Trophoblast cell (in vitro differentiated cells and primary cell): ENCODE measurements at regions not wholly inside any gene's neighbourhood (a gene's known extent, or its start where the extent isn't known, plus 50 kb on each side); places are given as distances from the start of the nearest gene placed in this dataset.

ENCODE experiments used
- DNase-seq, 2 donors: peaks; one replicate each; pipeline ENCODE4 v3.0.0-alpha.2; 2016
- H2AFZ ChIP-seq: 2 replicates; pipeline ENCODE4 v1.6.1; 2013; ENCODE audit warnings: low read length, moderate library complexity, mild to moderate bottlenecking; ENCODE audit not compliant: insufficient read depth, poor library complexity
- H2AK5ac ChIP-seq: 2 replicates; pipeline ENCODE4 v1.6.1; 2013; ENCODE audit warnings: mild to moderate bottlenecking, low read length
- H2BK120ac ChIP-seq: 2 replicates; pipeline ENCODE4 v1.6.1; 2013; ENCODE audit warnings: low read length, mild to moderate bottlenecking, moderate library complexity; ENCODE audit not compliant: insufficient read depth, poor library complexity
- H2BK12ac ChIP-seq: 2 replicates; pipeline ENCODE4 v1.6.1; 2013; ENCODE audit warnings: mild to moderate bottlenecking, low read length, moderate library complexity
- H2BK5ac ChIP-seq: 2 replicates; pipeline ENCODE4 v1.6.1; 2013; ENCODE audit warnings: low read length, low read depth, moderate library complexity, mild to moderate bottlenecking; ENCODE audit not compliant: poor library complexity
- H3K14ac ChIP-seq: 2 replicates; pipeline ENCODE4 v1.6.1; 2013; ENCODE audit warnings: mild to moderate bottlenecking, low read length
- H3K18ac ChIP-seq: 2 replicates; pipeline ENCODE4 v1.6.1; 2013; ENCODE audit warnings: mild to moderate bottlenecking, low read length
- H3K23ac ChIP-seq: 2 replicates; pipeline ENCODE4 v1.6.1; 2013; ENCODE audit warnings: low read length
- H3K27ac ChIP-seq: 2 replicates; pipeline ENCODE4 v1.5.1; 2013; ENCODE audit warnings: low read depth, mild to moderate bottlenecking, inconsistent platforms, low read length, moderate library complexity
- H3K27me3 ChIP-seq: 2 replicates; pipeline ENCODE4 v1.6.1; 2013; ENCODE audit warnings: inconsistent platforms, mild to moderate bottlenecking, low read length, moderate library complexity; ENCODE audit not compliant: insufficient read depth
- H3K36me3 ChIP-seq, 2 experiments: 1 replicate in 1 of 2; 2 replicates in 1 of 2; pipeline ENCODE4 v1.6.1; 2013; ENCODE audit warnings: low read length in 2 of 2, mild to moderate bottlenecking in 2 of 2, moderate library complexity in 1 of 2; ENCODE audit not compliant: insufficient read depth in 2 of 2, control insufficient read depth in 1 of 2
- H3K4ac ChIP-seq: 2 replicates; pipeline ENCODE4 v1.6.1; 2013; ENCODE audit warnings: low read depth, mild to moderate bottlenecking, low read length, moderate library complexity
- H3K4me1 ChIP-seq, 2 experiments: 1 replicate in 1 of 2; 2 replicates in 1 of 2; pipeline ENCODE4 v1.6.1; 2013; ENCODE audit warnings: low read length in 2 of 2, mild to moderate bottlenecking in 2 of 2, moderate library complexity in 1 of 2; ENCODE audit not compliant: insufficient read depth in 2 of 2, control insufficient read depth in 1 of 2
- H3K4me2 ChIP-seq: 2 replicates; pipeline ENCODE4 v1.6.1; 2013; ENCODE audit warnings: inconsistent platforms, mild to moderate bottlenecking, low read length, moderate library complexity
- H3K4me3 ChIP-seq: 2 replicates; pipeline ENCODE4 v1.5.1; 2013; ENCODE audit warnings: mild to moderate bottlenecking, low read depth, low read length, inconsistent platforms
- H3K79me1 ChIP-seq: one replicate; pipeline ENCODE4 v1.6.1; 2013; ENCODE audit warnings: low read length
- H3K79me2 ChIP-seq: 2 replicates; pipeline ENCODE4 v1.6.1; 2013; ENCODE audit warnings: low read length, mild to moderate bottlenecking; ENCODE audit not compliant: control insufficient read depth, insufficient read depth, poor library complexity
- H3K9ac ChIP-seq: 2 replicates; pipeline ENCODE4 v1.6.1; 2013; ENCODE audit warnings: mild to moderate bottlenecking, low read length
- H3K9me3 ChIP-seq: 2 replicates; pipeline ENCODE4 v1.6.1; 2013; ENCODE audit warnings: low read depth, mild to moderate bottlenecking, control low read depth, inconsistent platforms, low read length; ENCODE audit not compliant: insufficient read depth
- H4K12ac ChIP-seq: 2 replicates; pipeline ENCODE4 v1.6.1; 2013; ENCODE audit warnings: low read depth, mild to moderate bottlenecking, low read length, moderate library complexity
- H4K8ac ChIP-seq: 2 replicates; pipeline ENCODE4 v1.6.1; 2013; ENCODE audit warnings: low read depth, mild to moderate bottlenecking, low read length, moderate library complexity
- H4K91ac ChIP-seq: one replicate; pipeline ENCODE4 v1.6.1; 2013; ENCODE audit warnings: low read depth, mild to moderate bottlenecking, low read length, moderate library complexity
- WGBS: extraction: QIAGEN DNeasy Blood & Tissue Kit; methylation state at CpG from one replicate; pipeline ENCODE4 v1.1.7; 2013; ENCODE audit warnings: missing lambda C conversion rate; ENCODE audit not compliant: insufficient read length, insufficient coverage; ENCODE audit errors: extremely low coverage; 5-methylcytosine and 5-hydroxymethylcytosine counted together

DNA sequence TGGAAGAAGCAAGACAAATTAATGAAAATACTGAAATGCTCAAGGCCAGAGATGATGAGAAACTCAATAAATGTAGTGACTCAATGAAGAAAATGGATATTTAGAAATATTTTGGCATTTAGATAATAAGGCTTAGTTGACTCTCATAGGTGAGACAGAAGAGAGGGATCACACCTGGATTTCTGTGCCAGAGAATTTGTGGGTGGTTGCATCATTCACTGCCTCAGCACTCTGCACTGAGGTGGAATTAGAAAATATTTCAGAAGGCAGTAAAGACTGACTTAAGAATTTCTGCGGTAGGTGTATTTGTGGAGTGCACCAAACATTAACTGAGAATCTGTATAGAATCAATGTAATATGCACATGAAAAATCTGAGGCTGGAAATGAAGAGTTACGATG lies 848.3 kb upstream of the PCDH9 start:
- no peak overlapping the region for H4K91ac ChIP-seq
- no peaks in the 10 kb centered on the region for H3K79me1 ChIP-seq
- H2AFZ ChIP-seq = no peak overlapping the region
- H3K4me3 ChIP-seq = no peak overlapping the region
- no peak overlapping the region for H2BK12ac ChIP-seq
- H3K14ac ChIP-seq = no peak overlapping the region
- H3K36me3 ChIP-seq = no peaks in the 10 kb centered on the region
- no peak overlapping the region for H2AK5ac ChIP-seq
- H4K8ac ChIP-seq = no peak overlapping the region
- no peaks in the 10 kb centered on the region for H3K9me3 ChIP-seq
- H3K79me2 ChIP-seq = no peaks in the 10 kb centered on the region
- H3K9ac ChIP-seq = no peak overlapping the region
- H3K27ac ChIP-seq = no peak overlapping the region
- no peak overlapping the region for H3K4ac ChIP-seq
- H3K23ac ChIP-seq = no peak overlapping the region
- no peak overlapping the region for H2BK5ac ChIP-seq
- H3K27me3 ChIP-seq = no peaks in the 10 kb centered on the region
- H3K4me2 ChIP-seq = no peak overlapping the region
- no peak overlapping the region for H2BK120ac ChIP-seq
- H4K12ac ChIP-seq = no peak overlapping the region
- WGBS = no CpG with 5 or more reads among the region's 2 CpGs
- no peaks in the 10 kb centered on the region for H3K4me1 ChIP-seq
- no peak for DNase-seq
- no peak overlapping the region for H3K18ac ChIP-seq

- Histone ChIP-seq H4K12ac (no peak overlapping the region), H3K4ac (no peak overlapping the region), H3K23ac (no peak overlapping the region), H3K14ac (no peak overlapping the region), H3K9me3 (no peaks in the 10 kb centered on the region), H2AFZ (no peak overlapping the region), H2BK5ac (no peak overlapping the region), H3K27ac (no peak overlapping the region), H3K4me2 (no peak overlapping the region), H2BK120ac (no peak overlapping the region), H3K18ac (no peak overlapping the region), H3K9ac (no peak overlapping the region), H3K36me3 (no peaks in the 10 kb centered on the region), H2AK5ac (no peak overlapping the region), H3K4me1 (no peaks in the 10 kb centered on the region), H4K91ac (no peak overlapping the region), H3K79me1 (no peaks in the 10 kb centered on the region), H4K8ac (no peak overlapping the region), H3K79me2 (no peaks in the 10 kb centered on the region), H3K4me3 (no peak overlapping the region), H3K27me3 (no peaks in the 10 kb centered on the region), H2BK12ac (no peak overlapping the region)
- DNase-seq = no peak
- no CpG with 5 or more reads among the region's 9 CpGs for WGBS
Observed at GRCh38 chr13:68076046-68076445, 845.9 kb upstream of the PCDH9 start.

- Histone ChIP-seq H2BK12ac (no peak overlapping the region), H3K4me1 (no peaks in the 10 kb centered on the region), H3K79me1 (no peaks in the 10 kb centered on the region), H2AFZ (no peak overlapping the region), H2AK5ac (no peak overlapping the region), H3K27ac (no peak overlapping the region), H3K18ac (no peak overlapping the region), H3K4me2 (no peak overlapping the region), H3K23ac (no peak overlapping the region), H3K9ac (no peak overlapping the region), H4K8ac (no peak overlapping the region), H3K4me3 (no peak overlapping the region), H4K91ac (no peak overlapping the region), H3K36me3 (no peaks in the 10 kb centered on the region), H3K4ac (no peak overlapping the region), H3K9me3 (no peaks in the 10 kb centered on the region), H2BK120ac (no peak overlapping the region), H3K79me2 (no peaks in the 10 kb centered on the region), H2BK5ac (no peak overlapping the region), H3K14ac (no peak overlapping the region), H3K27me3 (no peaks in the 10 kb centered on the region), H4K12ac (no peak overlapping the region)
- no peak for DNase-seq
- WGBS = no CpG with 5 or more reads among the region's 2 CpGs
Observed at GRCh38 chr13:68066879-68067513, 836.9 kb upstream of the PCDH9 start.

- no CpG with 5 or more reads among the region's 4 CpGs for WGBS
- no peak overlapping the region for H2AK5ac ChIP-seq
- no peaks in the 10 kb centered on the region for H3K79me2 ChIP-seq
- no peaks in the 10 kb centered on the region for H3K27me3 ChIP-seq
- no peak overlapping the region for H4K91ac ChIP-seq
- no peak overlapping the region for H2BK12ac ChIP-seq
- no peaks in the 10 kb centered on the region for H3K9me3 ChIP-seq
- no peak overlapping the region for H3K18ac ChIP-seq
- no peak overlapping the region for H2AFZ ChIP-seq
- H2BK5ac ChIP-seq = no peak overlapping the region
- H3K4me1 ChIP-seq = no peaks in the 10 kb centered on the region
- no peak overlapping the region for H3K4ac ChIP-seq
- no peak overlapping the region for H3K27ac ChIP-seq
- no peak overlapping the region for H3K23ac ChIP-seq
- H3K79me1 ChIP-seq = no peaks in the 10 kb centered on the region
- no peak overlapping the region for H3K9ac ChIP-seq
- no peak overlapping the region for H4K8ac ChIP-seq
- no peak overlapping the region for H3K14ac ChIP-seq
- no peak overlapping the region for H2BK120ac ChIP-seq
- H3K4me3 ChIP-seq = no peak overlapping the region
- H3K36me3 ChIP-seq = no peaks in the 10 kb centered on the region
- no peak overlapping the region for H3K4me2 ChIP-seq
- DNase-seq = no peak
- no peak overlapping the region for H4K12ac ChIP-seq
Observed at GRCh38 chr13:68064001-68064770, 834.0 kb upstream of the PCDH9 start.
